SH-SY5Y (cell line): ENCODE measurements at regions not wholly inside any gene's neighbourhood (a gene's known extent, or its start where the extent isn't known, plus 50 kb on each side); places are given as distances from the start of the nearest gene placed in this dataset.
A peak's percentile ranks its signal among the peaks of the same experiment; 100 is the strongest.

Experiments
- GATA2 ChIP-seq: IDR thresholded peaks from 2 replicates; pipeline ENCODE4 v1.6.1; 2011; ENCODE audit warnings: mild to moderate bottlenecking, low read depth, low read length
- GATA3 ChIP-seq: IDR thresholded peaks from 2 replicates; pipeline ENCODE4 v1.6.1; 2011; ENCODE audit warnings: low read depth, mild to moderate bottlenecking, low read length, moderate library complexity

- no peak for TF ChIP-seq GATA2
- no peak for TF ChIP-seq GATA3
Observed at GRCh38 chr9:4435197-4435596, 55.1 kb upstream of the SLC1A1 start.

GRCh38 chr9:4433379-4433778 is 56.9 kb upstream of the SLC1A1 start:
- TF ChIP-seq GATA2 (no peak), GATA3 (no peak)

- TF ChIP-seq GATA3, result no peak
- TF ChIP-seq GATA2, result no peak
Observed at GRCh38 chr9:4430432-4431261, 59.6 kb upstream of the SLC1A1 start.

GRCh38 chr9:4425319-4426045 is 64.8 kb upstream of the SLC1A1 start:
- TF ChIP-seq GATA3 (no peak), GATA2 (no peak)

DNA sequence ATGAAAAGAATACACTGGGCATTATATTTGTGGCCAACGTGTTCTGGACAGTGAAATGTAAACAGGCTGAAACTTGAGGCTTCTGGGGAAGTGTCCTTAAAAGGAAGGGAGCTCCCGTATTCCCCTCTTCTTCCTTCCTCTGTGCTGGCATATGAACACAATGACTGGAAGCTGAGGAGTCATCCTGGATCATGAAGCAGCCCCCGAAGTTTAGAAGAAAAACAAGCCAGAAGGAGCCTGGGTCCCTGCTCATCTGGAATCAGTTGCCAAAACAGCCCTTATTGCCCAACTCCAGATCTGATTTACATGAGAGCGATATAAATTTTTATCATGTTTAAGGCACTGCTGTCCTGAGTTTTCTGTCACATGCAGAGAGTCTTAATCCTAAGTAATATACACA is 65.4 kb upstream of the SLC1A1 start:
- TF ChIP-seq GATA3 (no peak), GATA2 (no peak)

DNA sequence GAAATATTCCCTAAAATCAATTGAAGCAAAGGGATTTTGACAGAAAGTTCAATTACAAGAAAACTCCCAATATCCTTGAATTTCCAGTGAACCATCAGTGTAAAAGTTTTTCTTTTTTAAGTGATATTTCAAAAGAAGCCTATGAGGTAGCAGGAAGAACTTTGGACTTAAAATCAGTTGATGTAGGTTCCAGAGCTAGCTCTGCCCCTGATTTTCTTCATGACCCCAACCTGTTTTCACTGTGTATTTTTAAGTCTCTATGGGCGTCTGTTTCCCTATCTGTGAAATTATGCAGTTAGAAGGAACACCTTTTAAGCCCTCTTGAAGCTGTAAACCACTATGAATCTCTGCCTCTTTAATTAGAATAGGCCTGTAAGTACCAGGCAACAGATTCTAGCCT is 66.2 kb upstream of the SLC1A1 start:
- no peak for TF ChIP-seq GATA3
- TF ChIP-seq GATA2, result no peak

DNA sequence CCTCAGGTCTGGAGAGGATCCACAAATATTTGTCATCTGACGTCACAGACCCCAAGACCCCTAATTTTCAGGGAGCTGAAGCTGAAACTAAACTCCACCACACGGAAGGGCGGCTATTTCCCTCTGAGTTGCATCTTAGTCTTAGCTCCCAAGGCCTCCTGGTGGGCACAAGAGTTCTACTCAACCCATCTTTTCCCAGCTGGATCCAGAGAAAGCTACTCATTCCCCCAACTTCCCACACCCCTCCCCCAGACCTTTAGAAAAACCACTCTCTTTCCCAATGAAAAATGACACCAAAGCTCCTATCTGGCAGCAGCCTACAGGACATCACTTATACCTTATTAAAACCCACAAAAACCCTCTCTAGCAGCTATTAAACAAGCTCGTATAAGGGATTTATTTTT is 67.1 kb upstream of the SLC1A1 start:
- no peak for TF ChIP-seq GATA3
- no peak for TF ChIP-seq GATA2

- TF ChIP-seq GATA3, result no peak
- TF ChIP-seq GATA2, result no peak
Observed at GRCh38 chr9:4422495-4422894, 67.8 kb upstream of the SLC1A1 start.

DNA sequence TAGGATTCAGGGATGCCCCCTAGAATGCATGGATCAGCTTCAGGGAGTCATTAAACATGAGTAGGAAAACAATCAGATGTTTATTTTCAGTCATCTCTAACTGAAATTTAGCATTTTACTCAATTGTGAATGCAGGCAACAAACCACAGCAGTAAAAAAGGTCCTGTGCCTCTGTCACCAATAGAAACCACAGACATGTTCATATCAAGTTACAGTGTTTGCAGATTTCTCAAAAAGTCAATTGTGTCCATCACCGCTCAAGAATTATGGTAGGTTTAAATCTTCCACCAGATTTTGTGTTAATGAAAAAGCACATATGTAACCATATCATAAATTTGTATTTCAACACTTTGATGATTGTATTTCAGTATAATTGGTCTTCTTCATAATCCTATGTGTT is 68.4 kb upstream of the SLC1A1 start:
- TF ChIP-seq GATA2, result no peak
- TF ChIP-seq GATA3, result no peak

DNA sequence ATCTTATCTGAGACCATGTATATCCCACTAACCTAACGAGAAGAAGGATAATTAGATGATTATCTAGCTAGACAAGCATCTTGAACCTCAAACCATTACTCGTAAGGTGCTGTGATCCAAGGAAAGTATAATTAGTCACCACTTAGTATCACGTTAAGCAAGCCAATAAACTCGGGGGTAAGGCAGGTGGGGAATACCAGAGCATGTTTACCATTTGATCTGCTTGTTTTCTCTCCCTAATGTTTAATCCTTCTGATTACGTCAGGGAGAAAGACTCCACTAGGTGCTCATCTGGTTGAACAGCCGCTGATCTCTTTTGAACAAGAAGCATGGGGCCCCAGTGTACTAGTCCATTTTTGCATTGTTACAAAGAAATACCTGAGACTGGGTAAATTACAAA is 69.9 kb upstream of the SLC1A1 start:
- TF ChIP-seq GATA2 (no peak), GATA3 (no peak)

GRCh38 chr9:4417578-4418325 is 72.5 kb upstream of the SLC1A1 start:
- no peak for TF ChIP-seq GATA3
- no peak for TF ChIP-seq GATA2

- TF ChIP-seq GATA2 (no peak), GATA3 (no peak)
Observed at GRCh38 chr9:4416467-4416866, 73.8 kb upstream of the SLC1A1 start.

GRCh38 chr9:4415281-4415680 is 75.0 kb upstream of the SLC1A1 start:
- no peak for TF ChIP-seq GATA2
- TF ChIP-seq GATA3, result no peak

GRCh38 chr9:4413856-4414255 is 76.4 kb upstream of the SLC1A1 start:
- TF ChIP-seq GATA3 (peak; percentile 45; the same call in 1 of the 2 replicates), GATA2 (0 out of 2 replicates have a peak, but pooled peaks have one; percentile 14)
